SK-N-SH (cell line): ENCODE measurements at regions not wholly inside any gene's neighbourhood (a gene's known extent, or its start where the extent isn't known, plus 50 kb on each side); places are given as distances from the start of the nearest gene placed in this dataset.

Source experiments
- EP300 ChIP-seq, 2 experiments: IDR thresholded peaks; 2 replicates each; pipeline versions ENCODE4 v1.4.0 to v1.6.1; 2012; ENCODE audit warnings: borderline replicate concordance in 1 of 2, low read depth in 1 of 2, low read length in 1 of 2
- JUND ChIP-seq: IDR thresholded peaks from 2 replicates; pipeline ENCODE4 v1.4.0; 2012
- NFIC ChIP-seq: IDR thresholded peaks from 2 replicates; pipeline ENCODE4 v1.4.0; 2012; ENCODE audit warnings: borderline replicate concordance
- POLR2AphosphoS5 ChIP-seq: IDR thresholded peaks from 2 replicates; pipeline ENCODE4 v1.6.1; 2012; ENCODE audit warnings: low read depth, low read length
- RAD21 ChIP-seq: IDR thresholded peaks from 2 replicates; pipeline ENCODE4 v1.6.1; 2012; ENCODE audit warnings: mild to moderate bottlenecking, low read length
- YY1 ChIP-seq: IDR thresholded peaks from 2 replicates; pipeline ENCODE4 v1.4.0; 2012; ENCODE audit warnings: low read depth, mild to moderate bottlenecking
- TF ChIP-seq, protein P1 (sequence below): fragments of 200-600 bp; sonication (generic); IDR thresholded peaks from 2 replicates; pipeline ENCODE4 v1.6.1; 2017; ENCODE audit warnings: antibody characterized with exemption, mild to moderate bottlenecking, moderate library complexity
- TF ChIP-seq, protein P2 (sequence below): IDR thresholded peaks from 2 replicates; pipeline ENCODE4 v1.4.0; 2012; ENCODE audit warnings: low read depth, borderline replicate concordance
- TF ChIP-seq, protein P3 (sequence below): fragments of 150-350 bp; IDR thresholded peaks from 2 replicates; pipeline ENCODE4 v1.6.1; 2016; ENCODE audit warnings: mild to moderate bottlenecking, low read depth, low read length
- TF ChIP-seq, protein P4 (sequence below): fragments of 150-350 bp; IDR thresholded peaks from 2 replicates; pipeline ENCODE4 v1.6.1; 2017; ENCODE audit warnings: antibody characterized with exemption, low read length, low read depth, borderline replicate concordance

DNA sequence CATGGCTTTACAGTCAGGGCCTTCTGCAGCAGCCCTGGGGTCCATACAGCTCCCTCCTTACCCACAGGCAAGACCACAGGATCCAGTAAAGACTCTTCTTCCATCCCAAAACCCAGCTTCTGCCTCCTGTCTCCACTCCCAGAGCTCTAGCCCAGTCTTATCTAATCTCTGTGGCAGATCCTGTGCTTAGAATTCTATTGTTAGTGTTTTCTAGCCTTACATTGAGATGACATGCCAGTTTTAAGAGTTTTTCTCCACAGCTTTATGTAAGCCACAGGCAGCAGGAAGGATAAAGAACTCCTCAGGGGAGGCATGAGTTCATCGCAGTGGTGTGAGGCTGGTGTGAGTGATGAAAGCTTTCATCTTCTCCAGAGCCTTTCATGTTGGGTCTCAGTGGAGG, 129.1 kb downstream of the RCHY1 start:
- TF ChIP-seq, protein P1, sequence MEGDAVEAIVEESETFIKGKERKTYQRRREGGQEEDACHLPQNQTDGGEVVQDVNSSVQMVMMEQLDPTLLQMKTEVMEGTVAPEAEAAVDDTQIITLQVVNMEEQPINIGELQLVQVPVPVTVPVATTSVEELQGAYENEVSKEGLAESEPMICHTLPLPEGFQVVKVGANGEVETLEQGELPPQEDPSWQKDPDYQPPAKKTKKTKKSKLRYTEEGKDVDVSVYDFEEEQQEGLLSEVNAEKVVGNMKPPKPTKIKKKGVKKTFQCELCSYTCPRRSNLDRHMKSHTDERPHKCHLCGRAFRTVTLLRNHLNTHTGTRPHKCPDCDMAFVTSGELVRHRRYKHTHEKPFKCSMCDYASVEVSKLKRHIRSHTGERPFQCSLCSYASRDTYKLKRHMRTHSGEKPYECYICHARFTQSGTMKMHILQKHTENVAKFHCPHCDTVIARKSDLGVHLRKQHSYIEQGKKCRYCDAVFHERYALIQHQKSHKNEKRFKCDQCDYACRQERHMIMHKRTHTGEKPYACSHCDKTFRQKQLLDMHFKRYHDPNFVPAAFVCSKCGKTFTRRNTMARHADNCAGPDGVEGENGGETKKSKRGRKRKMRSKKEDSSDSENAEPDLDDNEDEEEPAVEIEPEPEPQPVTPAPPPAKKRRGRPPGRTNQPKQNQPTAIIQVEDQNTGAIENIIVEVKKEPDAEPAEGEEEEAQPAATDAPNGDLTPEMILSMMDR = no peak
- TF ChIP-seq NFIC = no peak
- TF ChIP-seq YY1 = no peak
- TF ChIP-seq RAD21 = no peak
- no peak for TF ChIP-seq EP300 (IDR thresholded peaks at IDR 0.05; ENCODE audit: borderline replicate concordance in 1 of 2, low read depth in 1 of 2, low read length in 1 of 2)
- TF ChIP-seq JUND = no peak
- no peak for TF ChIP-seq POLR2AphosphoS5
- TF ChIP-seq, protein P2, sequence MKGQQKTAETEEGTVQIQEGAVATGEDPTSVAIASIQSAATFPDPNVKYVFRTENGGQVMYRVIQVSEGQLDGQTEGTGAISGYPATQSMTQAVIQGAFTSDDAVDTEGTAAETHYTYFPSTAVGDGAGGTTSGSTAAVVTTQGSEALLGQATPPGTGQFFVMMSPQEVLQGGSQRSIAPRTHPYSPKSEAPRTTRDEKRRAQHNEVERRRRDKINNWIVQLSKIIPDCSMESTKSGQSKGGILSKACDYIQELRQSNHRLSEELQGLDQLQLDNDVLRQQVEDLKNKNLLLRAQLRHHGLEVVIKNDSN = no peak
- TF ChIP-seq, protein P3, sequence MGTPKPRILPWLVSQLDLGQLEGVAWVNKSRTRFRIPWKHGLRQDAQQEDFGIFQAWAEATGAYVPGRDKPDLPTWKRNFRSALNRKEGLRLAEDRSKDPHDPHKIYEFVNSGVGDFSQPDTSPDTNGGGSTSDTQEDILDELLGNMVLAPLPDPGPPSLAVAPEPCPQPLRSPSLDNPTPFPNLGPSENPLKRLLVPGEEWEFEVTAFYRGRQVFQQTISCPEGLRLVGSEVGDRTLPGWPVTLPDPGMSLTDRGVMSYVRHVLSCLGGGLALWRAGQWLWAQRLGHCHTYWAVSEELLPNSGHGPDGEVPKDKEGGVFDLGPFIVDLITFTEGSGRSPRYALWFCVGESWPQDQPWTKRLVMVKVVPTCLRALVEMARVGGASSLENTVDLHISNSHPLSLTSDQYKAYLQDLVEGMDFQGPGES = no peak
- TF ChIP-seq, protein P4, sequence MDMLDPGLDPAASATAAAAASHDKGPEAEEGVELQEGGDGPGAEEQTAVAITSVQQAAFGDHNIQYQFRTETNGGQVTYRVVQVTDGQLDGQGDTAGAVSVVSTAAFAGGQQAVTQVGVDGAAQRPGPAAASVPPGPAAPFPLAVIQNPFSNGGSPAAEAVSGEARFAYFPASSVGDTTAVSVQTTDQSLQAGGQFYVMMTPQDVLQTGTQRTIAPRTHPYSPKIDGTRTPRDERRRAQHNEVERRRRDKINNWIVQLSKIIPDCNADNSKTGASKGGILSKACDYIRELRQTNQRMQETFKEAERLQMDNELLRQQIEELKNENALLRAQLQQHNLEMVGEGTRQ = no peak
